Suppressor macrophage (primary cell): ENCODE measurements at regions not wholly inside any gene's neighbourhood (a gene's known extent, or its start where the extent isn't known, plus 50 kb on each side); places are given as distances from the start of the nearest gene placed in this dataset.
"Not testable (repeated sequence)": the region's sequence is repeated elsewhere in the genome, so short reads cannot be mapped to it uniquely, and the experiment has no call there.

Experiments
- DNase-seq, 4 experiments: peaks; one replicate each; pipeline ENCODE4 v3.0.0-alpha.2; 2020 to 2022

DNA sequence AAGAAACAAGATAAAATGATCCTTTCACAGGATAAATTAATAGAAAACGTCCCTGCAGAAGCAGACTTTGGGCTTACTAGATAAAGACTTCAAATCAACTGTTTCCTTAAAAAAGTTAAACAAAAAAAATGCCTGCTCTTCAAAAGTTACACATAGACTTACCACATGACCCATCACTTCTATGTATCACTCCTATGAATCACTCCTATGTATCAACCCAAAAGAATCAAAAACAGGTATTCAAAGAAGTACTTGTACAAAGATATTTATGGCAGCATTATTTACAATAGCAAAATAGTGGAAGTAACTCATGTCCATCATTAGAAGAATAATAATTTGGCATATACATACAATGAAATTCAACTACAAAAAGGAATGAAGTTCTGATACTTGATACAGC is 56.3 kb upstream of the PRDM9 start:
- no peak for DNase-seq

DNA sequence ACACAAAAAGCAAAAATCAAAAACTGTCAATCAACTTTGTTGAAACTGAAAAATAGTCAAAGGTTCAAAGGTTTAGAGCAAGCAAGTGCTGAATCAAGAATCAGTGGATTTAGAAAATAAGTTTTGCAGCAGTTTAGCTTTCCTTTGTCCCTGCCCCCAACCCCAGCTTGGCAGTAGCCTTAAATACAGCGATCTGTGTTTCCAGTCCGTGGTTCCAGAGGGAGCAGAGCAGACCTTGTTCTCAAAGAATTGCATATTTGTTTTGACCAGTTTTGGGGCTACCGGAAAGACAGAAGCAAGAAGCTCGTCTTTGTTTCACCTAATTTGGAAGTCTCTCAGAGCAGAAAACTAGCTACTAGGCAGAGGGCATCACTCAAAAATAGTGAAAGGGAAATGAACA is 57.2 kb upstream of the PRDM9 start:
- no peak for DNase-seq

DNA sequence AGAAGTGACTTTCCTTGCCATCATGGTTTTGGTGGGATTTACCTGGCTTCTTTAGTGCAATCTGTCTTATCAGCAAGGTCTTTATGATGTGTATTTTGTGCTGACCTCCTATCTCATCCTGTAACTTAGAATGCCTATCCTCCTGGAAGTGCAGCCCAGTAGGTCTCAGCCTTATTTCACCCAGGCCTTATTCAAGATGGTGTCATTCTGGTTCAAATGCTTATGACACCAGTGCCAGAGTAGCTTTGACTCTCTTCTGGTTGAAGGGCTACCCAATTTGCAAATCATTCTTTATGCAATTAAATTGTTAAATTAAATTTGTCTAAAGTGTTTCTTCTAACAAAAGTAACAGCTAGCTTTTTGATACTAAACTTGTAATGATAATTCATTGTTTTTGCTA is 58.8 kb upstream of the PRDM9 start:
- DNase-seq, result no peak

DNA sequence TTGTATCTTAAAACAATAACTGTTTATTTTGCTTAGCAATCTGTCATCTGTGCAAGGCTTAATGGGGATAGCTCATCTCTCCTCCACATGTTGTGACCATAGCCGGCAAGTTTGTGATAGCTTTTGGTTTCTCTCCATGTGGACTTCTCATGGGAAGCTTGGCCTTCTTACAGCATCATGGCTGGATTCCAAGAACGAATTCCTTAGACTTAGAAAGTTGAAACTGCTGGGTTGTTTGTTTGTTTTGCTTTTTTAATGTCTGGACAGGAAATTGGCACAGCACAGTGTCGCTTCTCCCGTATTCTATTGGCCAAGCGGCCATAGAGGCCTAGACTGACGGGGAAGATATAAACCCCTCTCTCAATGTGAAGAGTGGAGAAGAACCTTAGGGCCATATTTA is 61.0 kb upstream of the PRDM9 start:
- DNase-seq, result no peak

DNA sequence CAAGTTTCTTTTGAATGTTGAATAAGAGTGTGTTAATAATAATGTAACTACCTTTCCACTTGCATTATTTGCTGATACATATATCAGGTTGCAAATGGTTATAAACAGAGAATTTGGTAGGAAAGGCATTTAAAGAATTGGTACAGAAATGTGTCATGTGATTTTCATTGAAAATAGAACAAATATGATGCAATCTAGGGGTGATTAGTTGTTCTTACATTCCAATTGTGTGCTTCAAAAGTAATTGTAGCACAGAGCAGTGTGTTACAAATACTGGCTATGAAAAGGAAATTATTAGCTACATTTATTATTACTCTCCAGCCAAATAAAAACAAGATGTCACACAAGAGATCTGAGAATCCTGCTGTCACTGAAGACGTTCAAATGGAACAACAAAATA is 61.8 kb upstream of the PRDM9 start:
- no peak for DNase-seq

DNA sequence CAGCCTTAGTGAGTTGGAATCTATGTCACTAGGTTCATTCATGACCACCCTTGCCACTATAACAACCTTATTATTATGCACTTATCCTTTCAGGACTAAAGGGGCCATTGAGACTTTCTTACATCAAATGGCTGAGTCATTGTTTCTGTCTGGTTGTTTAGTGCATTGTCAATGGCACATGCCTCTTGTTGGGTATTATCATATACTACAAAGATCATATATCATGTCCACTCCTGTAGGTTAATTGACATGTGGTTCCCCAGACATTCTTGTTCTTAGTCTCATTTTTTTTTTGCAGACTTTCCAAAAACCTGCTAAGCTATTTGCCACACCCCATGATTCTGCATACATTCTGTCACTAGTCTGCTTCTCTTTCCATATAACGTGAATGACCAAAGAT is 66.7 kb upstream of the PRDM9 start:
- DNase-seq, result no peak

DNA sequence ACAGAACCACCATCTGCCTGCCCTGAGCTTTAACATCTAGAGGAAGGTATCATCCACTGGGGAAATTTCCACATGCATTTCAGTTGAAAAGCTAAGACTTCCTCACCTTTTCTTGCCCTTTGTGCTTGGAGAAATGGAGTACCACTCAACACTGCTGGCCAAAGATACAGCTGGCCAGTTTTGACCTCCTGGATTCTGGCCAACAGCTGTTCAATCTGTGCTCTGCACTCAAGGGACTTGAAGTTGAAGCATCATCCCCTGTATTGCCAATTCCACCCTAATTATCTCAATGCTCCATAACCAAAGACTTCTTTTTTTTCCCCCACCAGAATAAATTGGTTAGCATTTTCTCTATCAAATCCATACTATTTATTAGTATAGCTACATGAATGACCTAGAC is 70.4 kb upstream of the PRDM9 start:
- DNase-seq, result no peak

DNA sequence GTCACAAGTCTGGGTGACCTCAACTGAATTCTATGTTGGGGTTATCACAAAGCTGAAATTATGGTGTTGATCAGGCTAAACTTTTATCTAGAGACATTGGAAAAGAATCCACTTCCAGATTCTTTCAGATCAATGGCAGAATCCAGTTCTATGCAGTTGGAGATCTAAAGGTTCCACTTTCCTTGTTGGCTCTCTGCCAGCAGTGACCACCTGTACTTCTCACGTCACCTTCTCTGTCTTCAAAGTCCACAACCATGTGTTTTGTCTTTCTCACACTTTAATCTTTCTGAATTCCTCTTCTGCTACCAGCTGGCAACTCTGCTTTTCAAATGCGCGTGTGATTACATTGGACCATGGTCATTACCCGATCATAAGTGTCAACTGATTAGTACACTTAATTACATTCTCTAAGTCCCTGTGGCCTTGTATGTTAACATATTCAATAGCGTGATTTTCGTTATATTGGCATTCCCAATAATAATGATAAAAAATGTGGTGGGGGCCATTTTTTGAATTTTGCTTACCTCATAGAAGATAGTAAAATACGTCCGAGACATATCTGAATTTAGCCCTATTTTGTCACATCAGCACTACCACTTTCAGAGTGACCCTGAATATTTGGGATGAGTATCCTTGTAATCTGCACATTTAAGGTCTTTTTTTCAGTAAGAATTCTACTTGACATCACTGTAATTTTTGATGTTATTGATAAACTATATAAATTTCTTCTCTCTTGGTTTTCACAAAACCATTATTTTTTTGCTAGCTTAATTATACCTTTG is 73.7 kb upstream of the PRDM9 start:
- DNase-seq, result no peak

DNA sequence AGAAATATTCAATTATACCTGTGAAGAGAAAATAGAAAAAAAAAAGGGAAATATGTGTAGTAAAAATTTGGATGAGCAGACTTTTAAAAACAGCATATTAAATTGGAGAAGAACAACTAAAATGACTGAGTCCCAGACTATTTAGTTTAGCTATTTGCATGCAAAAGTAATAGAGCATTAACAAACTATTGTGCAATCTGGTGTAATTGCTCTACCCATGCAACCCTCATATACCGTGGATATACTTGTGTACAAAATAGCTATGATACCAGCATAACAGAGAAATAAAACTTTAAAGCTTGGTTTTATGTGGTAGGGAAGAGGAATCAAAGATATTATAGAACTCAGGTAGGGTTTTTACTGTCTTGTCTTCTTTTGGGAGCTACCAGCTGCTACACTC is 78.7 kb upstream of the PRDM9 start:
- no peak for DNase-seq

DNA sequence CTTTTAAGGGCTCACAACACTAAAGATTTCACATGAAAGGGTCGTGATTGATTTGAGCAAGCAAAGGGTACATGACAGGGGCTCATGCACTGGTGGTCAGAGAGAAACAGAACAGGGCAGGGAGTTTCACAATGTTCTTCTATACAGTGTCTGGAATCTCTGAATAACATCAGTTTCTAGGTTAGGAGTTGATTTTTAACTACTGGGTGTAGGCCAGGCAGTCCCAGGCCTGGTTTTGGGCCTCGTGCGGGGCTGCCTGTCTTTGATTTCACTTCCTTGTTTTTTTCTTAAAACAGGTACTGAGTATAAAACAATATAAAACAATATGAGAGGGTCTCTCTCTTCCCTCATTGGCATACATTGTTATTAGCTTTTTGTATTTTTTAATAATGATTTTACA is 87.2 kb upstream of the PRDM9 start:
- DNase-seq, result not testable (repeated sequence)

DNA sequence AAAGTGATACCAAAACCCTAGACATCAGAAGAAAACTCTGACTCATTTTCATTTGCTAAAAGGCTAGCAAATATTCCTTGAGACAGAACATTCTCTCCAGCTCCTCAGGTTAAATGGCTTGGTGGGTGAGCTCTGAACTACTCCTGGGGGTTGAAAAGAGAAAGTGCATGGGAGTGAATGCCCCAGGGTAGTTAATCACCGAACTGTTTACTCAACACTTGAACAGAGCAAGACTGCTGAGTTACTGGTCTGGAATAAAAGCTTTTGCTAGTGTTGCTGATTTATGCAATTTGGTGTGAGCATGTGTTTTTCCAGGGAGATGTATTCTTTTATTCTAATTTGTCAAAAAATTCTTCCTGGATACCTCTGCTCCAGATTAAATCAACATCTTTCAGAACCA is 88.3 kb upstream of the PRDM9 start:
- no peak for DNase-seq

DNA sequence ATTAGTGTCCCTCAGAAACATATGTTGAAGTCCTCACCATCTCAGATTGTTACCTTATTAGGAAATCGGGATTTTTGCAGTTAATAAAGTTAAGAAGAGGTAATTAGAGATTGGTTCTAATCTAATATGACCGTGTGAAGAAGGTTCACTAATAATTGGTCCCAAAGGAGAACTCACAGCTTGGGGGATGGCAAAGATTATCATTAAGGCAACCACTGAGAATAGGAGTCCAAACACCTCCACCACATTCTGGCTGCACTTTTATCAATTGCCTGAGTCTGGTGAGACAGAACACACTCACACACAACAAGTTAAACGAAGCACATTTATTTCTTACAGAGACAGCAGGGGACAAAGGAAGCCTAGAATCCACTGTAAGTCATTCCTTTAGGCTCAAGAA is 94.9 kb upstream of the PRDM9 start:
- no peak for DNase-seq

DNA sequence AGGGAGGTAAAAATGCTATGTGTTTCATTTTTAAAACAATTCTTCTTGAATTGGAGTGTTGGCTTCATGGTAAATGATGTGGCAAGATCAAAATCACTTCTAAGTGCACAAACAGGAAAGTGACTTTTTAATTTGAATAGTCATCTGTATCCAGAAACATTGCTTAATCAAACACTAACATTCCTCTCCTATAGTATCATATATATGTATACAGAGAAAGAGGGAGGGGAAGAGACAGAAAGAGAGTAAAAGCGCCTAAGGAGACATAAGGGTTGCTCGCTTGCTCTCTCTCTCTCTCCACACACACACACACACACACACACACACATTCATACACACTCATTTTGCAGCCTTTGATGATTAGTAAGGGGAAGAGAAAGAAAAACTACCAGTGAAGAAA is 95.4 kb upstream of the PRDM9 start:
- no peak for DNase-seq

DNA sequence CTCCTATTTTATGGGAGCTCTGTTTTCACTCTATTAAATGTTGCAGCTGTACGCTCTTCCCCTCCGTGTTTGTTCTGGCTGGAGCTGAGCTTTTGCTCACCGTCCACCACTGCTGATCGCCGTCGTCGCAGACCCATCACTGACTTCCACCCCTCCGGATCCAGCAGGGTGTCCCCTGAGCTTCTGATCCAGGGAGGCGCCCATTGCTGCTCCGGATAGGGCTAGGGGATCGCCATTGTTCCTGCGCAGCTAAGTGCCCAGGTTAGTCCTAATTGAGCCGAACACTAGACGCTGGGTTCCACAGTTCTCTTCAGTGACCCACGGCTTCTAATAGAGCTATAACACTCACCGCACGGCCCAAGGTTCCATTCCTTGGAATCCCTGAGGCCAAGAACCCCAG is 96.2 kb upstream of the PRDM9 start:
- no peak for DNase-seq

DNA sequence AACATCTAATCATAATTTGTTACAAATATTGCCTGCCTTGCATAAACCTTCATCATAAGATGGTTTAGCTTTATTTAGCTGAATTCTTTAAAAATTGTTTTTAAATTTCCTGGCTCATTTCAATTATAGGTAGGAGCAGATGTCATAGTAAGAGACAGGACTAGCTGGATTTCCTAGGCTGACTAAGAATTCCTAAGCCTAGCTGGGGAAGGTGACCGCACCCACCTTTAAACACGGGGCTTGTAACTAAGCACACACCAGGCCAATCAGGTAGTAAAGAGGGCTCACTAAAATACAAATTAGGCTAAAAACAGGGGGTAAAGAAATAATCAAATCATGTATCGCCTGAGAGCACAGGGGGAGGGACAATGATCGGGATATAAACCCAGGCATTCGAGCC is 96.6 kb upstream of the PRDM9 start:
- DNase-seq, result not testable (repeated sequence)

DNA sequence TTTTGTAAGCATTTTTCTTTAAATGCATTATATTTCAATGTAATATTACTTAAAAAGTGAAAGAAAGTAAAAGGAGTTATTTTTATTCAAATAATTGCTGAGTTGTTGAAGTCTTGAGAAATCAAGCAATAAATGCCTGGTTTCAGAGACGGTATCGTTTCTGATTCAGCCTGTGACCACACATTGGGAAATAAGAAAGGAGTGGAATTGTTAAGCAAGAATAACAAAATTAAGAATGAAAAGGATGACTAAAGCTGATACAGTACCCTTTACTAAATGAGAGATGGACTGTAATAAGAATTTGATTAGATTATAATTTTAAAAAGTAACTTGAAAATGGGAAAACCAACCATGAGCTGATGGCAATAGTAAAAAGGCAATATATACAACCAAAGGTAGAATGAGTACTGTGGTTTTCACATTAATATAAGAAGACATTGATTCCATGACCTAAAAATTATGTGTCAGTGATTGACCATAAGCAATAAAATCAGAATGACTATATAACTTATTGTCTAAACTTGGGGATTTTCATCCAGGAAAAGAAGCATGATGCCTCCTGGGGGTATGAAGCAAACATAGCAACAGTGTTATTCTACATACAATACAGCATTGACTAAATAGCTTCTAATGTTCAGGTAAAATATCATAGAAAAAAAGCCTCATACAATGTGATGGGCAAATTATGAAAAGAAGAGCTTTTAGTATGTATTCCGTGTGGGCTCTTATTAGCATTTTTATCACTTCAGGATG is 101.9 kb upstream of the PRDM9 start:
- DNase-seq, result peak in 1 of 4 experiments; percentile 1

DNA sequence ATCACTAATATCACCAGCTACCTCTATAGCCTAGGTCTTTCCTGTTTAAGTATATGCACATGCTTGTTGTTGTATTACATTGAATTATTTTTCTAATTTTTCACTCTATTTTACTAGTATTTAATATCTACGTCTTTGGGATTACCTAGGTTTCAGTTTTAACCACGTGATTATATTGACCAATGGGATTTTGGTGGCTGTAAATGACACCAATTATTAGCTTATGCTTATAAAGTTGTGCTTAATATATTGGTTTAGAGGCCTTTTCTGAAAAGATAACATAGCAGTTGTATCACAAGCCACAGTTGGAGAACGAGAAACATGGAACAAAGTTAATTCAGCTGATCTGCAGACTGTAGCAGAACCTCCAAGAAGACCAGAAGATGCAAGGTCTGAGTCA is 104.8 kb upstream of the PRDM9 start:
- DNase-seq, result peak in 1 of 4 experiments; percentile 2

DNA sequence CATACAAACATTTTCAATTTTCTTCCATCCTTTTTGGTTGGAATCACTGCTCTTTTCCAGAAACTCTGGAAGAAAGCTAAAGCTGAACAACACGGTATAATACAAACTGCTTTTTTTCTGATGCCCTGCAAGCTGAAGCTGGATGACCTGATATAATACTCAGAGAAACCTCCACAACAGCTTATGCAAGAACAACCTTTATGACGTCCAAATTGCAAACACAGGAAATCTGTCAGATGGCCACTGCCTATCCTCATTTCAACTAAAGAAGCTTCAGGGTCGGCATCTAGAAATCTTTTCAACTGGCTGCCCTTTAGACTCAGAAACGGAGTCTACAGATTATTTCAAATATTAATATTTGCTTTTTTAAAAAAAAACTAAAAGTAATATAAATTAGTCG is 106.5 kb upstream of the PRDM9 start:
- DNase-seq, result no peak

DNA sequence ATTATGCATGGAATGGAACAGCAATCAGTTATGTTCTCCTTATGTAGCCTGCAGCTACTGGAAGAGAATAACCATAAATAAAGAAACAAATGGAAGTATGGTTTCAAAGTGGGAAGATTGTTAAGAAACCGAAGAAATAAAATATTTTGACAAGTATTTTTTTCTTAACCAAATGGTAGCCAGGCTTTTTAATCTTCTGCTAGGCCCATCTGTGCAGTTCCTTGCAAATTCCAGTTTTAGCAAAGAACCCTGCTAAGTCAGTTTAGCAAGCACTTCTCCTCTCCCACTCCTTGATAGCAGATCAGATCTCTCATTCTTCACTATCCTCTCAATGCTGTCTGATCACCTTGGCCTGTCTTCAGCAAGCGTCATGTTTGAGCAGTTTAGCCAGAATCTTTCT is 111.1 kb upstream of the PRDM9 start:
- DNase-seq, result no peak

DNA sequence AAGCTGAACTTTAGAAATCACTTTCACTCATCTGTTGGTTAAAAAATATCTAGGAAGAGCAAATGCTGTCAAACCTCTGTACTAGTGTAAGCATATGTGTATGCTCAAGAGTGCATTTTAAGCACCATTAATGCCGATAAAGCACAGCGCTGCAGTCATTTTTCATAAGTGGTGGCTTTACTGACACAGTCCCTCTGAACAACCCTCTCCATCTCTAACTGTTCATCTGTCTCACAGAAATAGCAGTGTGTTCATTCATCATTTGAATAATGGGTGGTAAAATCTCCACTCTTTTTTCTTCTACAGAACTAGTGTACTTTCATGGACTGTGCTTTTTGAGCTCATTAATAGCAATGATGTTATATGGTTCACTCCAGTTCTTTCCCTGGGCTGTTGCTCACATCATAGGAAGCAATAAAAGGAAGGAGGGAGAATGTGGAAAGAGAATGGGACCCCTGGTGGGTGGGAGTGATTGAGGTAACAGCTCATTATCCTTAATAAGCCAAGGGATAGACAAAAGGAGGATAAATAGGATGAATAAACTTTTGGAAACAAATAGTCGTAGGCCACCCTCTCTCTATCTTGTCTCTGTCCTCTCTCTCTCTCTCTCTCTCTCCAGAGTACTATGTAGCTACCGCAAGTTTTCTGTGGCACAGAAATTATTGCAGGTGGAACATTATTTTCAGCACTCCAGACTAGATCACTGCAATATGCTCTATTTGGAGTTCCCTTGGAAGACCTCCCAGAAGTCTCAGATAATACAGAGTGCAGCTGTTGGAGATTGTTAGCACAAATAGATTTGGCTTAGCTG is 117.9 kb upstream of the PRDM9 start:
- DNase-seq, result no peak

DNA sequence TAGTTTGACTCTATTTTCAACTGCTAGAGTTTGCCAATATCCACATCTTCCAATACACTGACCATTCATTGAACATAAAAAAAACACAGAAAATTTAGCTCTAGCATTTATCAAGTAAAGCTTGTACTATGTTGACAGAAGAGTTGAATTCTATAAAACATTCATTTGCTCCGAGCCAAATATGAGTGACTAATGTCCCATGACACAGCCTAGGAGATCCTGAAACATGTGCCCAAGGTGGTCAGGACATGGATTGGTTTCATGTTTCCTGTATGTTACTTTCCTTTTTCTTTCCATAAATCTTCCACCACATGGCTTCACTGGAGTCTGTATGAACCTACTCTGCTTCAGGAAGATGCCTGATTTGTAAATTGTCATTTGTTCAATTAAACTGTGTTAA is 122.4 kb upstream of the PRDM9 start:
- DNase-seq, result no peak

DNA sequence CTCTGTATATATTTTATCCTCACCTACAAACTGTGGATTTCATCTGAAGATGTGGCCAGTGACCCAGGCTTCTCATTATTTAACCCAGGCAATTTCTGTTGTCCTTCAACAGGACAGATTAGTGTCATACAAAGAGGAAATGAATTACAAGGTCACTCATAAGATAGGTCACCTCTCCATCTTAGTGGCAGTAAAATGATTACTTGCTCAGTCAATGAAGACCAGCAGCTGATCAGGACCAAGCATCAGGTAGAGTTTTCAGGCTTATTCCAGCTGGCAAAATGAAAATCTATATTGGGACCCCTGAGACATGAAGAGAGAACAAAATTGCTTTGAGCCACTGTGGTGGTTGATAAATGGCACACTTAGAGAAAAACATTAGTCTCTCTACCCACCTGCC is 135.2 kb upstream of the PRDM9 start:
- DNase-seq, result no peak

DNA sequence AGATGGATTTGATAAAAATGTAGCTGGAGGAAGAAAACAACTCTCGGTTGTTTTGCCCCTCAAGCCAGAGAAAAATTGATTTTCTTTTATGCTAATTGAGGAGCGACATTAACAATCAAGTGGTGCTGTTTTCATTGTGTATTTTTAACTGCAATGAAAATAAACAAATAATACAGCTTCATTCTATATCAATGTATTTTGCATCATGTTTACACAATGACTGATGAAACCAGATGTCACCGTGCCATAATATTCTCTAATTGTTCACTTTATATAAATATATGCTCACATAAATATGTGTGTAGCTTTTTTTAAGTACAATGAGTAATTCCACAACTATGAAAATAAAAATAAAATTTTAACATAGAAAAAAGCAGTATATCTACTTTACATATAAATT is 139.0 kb upstream of the PRDM9 start:
- DNase-seq, result no peak

DNA sequence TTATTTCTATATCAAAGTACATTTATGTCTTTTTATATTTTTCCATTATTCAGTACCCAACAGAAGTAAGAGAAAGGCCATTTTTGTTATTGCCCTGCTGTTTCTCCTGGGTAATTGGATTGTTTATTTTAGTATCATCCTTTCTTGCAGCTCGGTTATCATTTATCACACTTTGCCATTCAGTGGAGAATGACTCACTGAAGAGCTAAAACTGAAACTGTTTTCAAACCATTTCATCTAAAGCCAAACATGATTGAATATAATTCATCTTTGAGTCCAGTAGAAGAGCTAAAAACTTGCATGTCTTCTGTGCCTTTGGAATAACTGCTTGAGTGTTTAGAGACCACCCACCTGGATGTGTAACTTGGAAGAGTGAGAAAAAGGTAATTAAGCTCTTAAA is 139.5 kb upstream of the PRDM9 start:
- no peak for DNase-seq
